ENCODE measurements at regions not wholly inside any gene's neighbourhood (a gene's known extent, or its start where the extent isn't known, plus 50 kb on each side); places are given as distances from the start of the nearest gene placed in this dataset.

- 91% methylated on average over 1 of the region's 1 CpG for WGBS
- no peaks in the 10 kb centered on the region for H3K4me1 ChIP-seq (ENCODE audit: insufficient read depth, low read length)
Measured at GRCh38 chr18:66346833-66347588, 256.9 kb downstream of the CDH19 start.

GRCh38 chr18:66344227-66344626, 259.7 kb downstream of the CDH19 start:
- H3K4me1 ChIP-seq (ENCODE audit: insufficient read depth, low read length), result no peaks in the 10 kb centered on the region
- no peak overlapping the region for H3K9ac ChIP-seq (ENCODE audit: low read depth, low read length)
- H3K27ac ChIP-seq (ENCODE audit: low read depth, low read length), result no peak overlapping the region
- no peaks in the 10 kb centered on the region for H3K36me3 ChIP-seq (ENCODE audit: insufficient read depth, low read length)
- H3K9me3 ChIP-seq (ENCODE audit: insufficient read depth, low read depth, low read length), result no peaks in the 10 kb centered on the region
- 94% methylated on average over 2 of the region's 2 CpGs for WGBS
- no peak overlapping the region for H3K4me3 ChIP-seq (ENCODE audit: low read length)
- H3K27me3 ChIP-seq (ENCODE audit: insufficient read depth, low read length), result no peaks in the 10 kb centered on the region

More at GRCh38 chr18:66346833-66347588, 256.9 kb downstream of the CDH19 start:
- Histone ChIP-seq H3K27me3 (ENCODE audit: insufficient read depth, low read length) (no peaks in the 10 kb centered on the region), H3K9ac (ENCODE audit: low read depth, low read length) (no peak overlapping the region), H3K36me3 (ENCODE audit: insufficient read depth, low read length) (no peaks in the 10 kb centered on the region), H3K9me3 (ENCODE audit: insufficient read depth, low read depth, low read length) (no peaks in the 10 kb centered on the region), H3K27ac (ENCODE audit: low read depth, low read length) (no peak overlapping the region), H3K4me3 (ENCODE audit: low read length) (no peak overlapping the region)

- H3K4me1 ChIP-seq (ENCODE audit: insufficient read depth, low read length), result no peaks in the 10 kb centered on the region
- H3K27ac ChIP-seq (ENCODE audit: low read depth, low read length), result no peak overlapping the region
- no peaks in the 10 kb centered on the region for H3K36me3 ChIP-seq (ENCODE audit: insufficient read depth, low read length)
- H3K27me3 ChIP-seq (ENCODE audit: insufficient read depth, low read length), result no peaks in the 10 kb centered on the region
- no peaks in the 10 kb centered on the region for H3K9me3 ChIP-seq (ENCODE audit: insufficient read depth, low read depth, low read length)
- no peak overlapping the region for H3K9ac ChIP-seq (ENCODE audit: low read depth, low read length)
- no peak overlapping the region for H3K4me3 ChIP-seq (ENCODE audit: low read length)
Measured at GRCh38 chr18:66342577-66342976, 261.3 kb downstream of the CDH19 start.

- Histone ChIP-seq H3K9ac (ENCODE audit: low read depth, low read length) (no peak overlapping the region), H3K4me3 (ENCODE audit: low read length) (no peak overlapping the region), H3K27me3 (ENCODE audit: insufficient read depth, low read length) (no peaks in the 10 kb centered on the region), H3K27ac (ENCODE audit: low read depth, low read length) (no peak overlapping the region), H3K36me3 (ENCODE audit: insufficient read depth, low read length) (no peaks in the 10 kb centered on the region), H3K4me1 (ENCODE audit: insufficient read depth, low read length) (no peaks in the 10 kb centered on the region), H3K9me3 (ENCODE audit: insufficient read depth, low read depth, low read length) (no peaks in the 10 kb centered on the region)
- WGBS, result no CpG with 5 or more reads among the region's 1 CpG
Measured at GRCh38 chr18:66334534-66334933, 269.4 kb downstream of the CDH19 start.

GRCh38 chr18:66329716-66330115, 274.2 kb downstream of the CDH19 start:
- Histone ChIP-seq H3K9ac (ENCODE audit: low read depth, low read length) (no peak overlapping the region), H3K4me1 (ENCODE audit: insufficient read depth, low read length) (peaks cover 9% of the 10 kb centered on the region), H3K4me3 (ENCODE audit: low read length) (no peak overlapping the region), H3K27me3 (ENCODE audit: insufficient read depth, low read length) (no peaks in the 10 kb centered on the region), H3K27ac (ENCODE audit: low read depth, low read length) (no peak overlapping the region), H3K36me3 (ENCODE audit: insufficient read depth, low read length) (no peaks in the 10 kb centered on the region), H3K9me3 (ENCODE audit: insufficient read depth, low read depth, low read length) (no peaks in the 10 kb centered on the region)
- 88% methylated on average over 1 of the region's 1 CpG for WGBS

- WGBS, result 92% methylated on average over 3 of the region's 4 CpGs
- Histone ChIP-seq H3K4me3 (ENCODE audit: low read length) (no peak overlapping the region), H3K27me3 (ENCODE audit: insufficient read depth, low read length) (no peaks in the 10 kb centered on the region), H3K9me3 (ENCODE audit: insufficient read depth, low read depth, low read length) (no peaks in the 10 kb centered on the region), H3K27ac (ENCODE audit: low read depth, low read length) (peak overlapping the region; percentile 43; the same call in 1 of the 2 replicates), H3K9ac (ENCODE audit: low read depth, low read length) (no peak overlapping the region), H3K36me3 (ENCODE audit: insufficient read depth, low read length) (no peaks in the 10 kb centered on the region), H3K4me1 (ENCODE audit: insufficient read depth, low read length) (peaks cover 9% of the 10 kb centered on the region)
Measured at GRCh38 chr18:66328296-66328878, 275.5 kb downstream of the CDH19 start.

GRCh38 chr18:66325251-66325650, 278.6 kb downstream of the CDH19 start:
- no peaks in the 10 kb centered on the region for H3K27me3 ChIP-seq (ENCODE audit: insufficient read depth, low read length)
- H3K9ac ChIP-seq (ENCODE audit: low read depth, low read length), result no peak overlapping the region
- H3K9me3 ChIP-seq (ENCODE audit: insufficient read depth, low read depth, low read length), result no peaks in the 10 kb centered on the region
- peaks cover 9% of the 10 kb centered on the region for H3K4me1 ChIP-seq (ENCODE audit: insufficient read depth, low read length)
- no peak overlapping the region for H3K27ac ChIP-seq (ENCODE audit: low read depth, low read length)
- 97% methylated on average over 5 of the region's 5 CpGs for WGBS
- no peaks in the 10 kb centered on the region for H3K36me3 ChIP-seq (ENCODE audit: insufficient read depth, low read length)
- no peak overlapping the region for H3K4me3 ChIP-seq (ENCODE audit: low read length)

- Histone ChIP-seq H3K27ac (ENCODE audit: low read depth, low read length) (no peak overlapping the region), H3K4me1 (ENCODE audit: insufficient read depth, low read length) (peaks cover 9% of the 10 kb centered on the region), H3K27me3 (ENCODE audit: insufficient read depth, low read length) (no peaks in the 10 kb centered on the region), H3K36me3 (ENCODE audit: insufficient read depth, low read length) (no peaks in the 10 kb centered on the region), H3K9me3 (ENCODE audit: insufficient read depth, low read depth, low read length) (no peaks in the 10 kb centered on the region), H3K9ac (ENCODE audit: low read depth, low read length) (no peak overlapping the region), H3K4me3 (ENCODE audit: low read length) (no peak overlapping the region)
- 100% methylated on average over 2 of the region's 2 CpGs for WGBS
Measured at GRCh38 chr18:66324616-66325015, 279.3 kb downstream of the CDH19 start.

GRCh38 chr18:66317243-66318090, 286.4 kb downstream of the CDH19 start:
- H3K27me3 ChIP-seq (ENCODE audit: insufficient read depth, low read length), result no peaks in the 10 kb centered on the region
- H3K9me3 ChIP-seq (ENCODE audit: insufficient read depth, low read depth, low read length), result no peaks in the 10 kb centered on the region
- peak overlapping the region; percentile 43; the same call in 1 of the 2 replicates for H3K27ac ChIP-seq (ENCODE audit: low read depth, low read length)
- 60% methylated on average over 1 of the region's 1 CpG for WGBS
- H3K9ac ChIP-seq (ENCODE audit: low read depth, low read length), result no peak overlapping the region
- peaks cover 19% of the 10 kb centered on the region for H3K4me1 ChIP-seq (ENCODE audit: insufficient read depth, low read length)
- H3K4me3 ChIP-seq (ENCODE audit: low read length), result no peak overlapping the region
- H3K36me3 ChIP-seq (ENCODE audit: insufficient read depth, low read length), result no peaks in the 10 kb centered on the region

GRCh38 chr18:66316701-66317100, 287.2 kb downstream of the CDH19 start:
- Histone ChIP-seq H3K9me3 (ENCODE audit: insufficient read depth, low read depth, low read length) (no peaks in the 10 kb centered on the region), H3K27me3 (ENCODE audit: insufficient read depth, low read length) (no peaks in the 10 kb centered on the region), H3K27ac (ENCODE audit: low read depth, low read length) (peak overlapping the region; percentile 43; the same call in 1 of the 2 replicates), H3K4me1 (ENCODE audit: insufficient read depth, low read length) (peaks cover 19% of the 10 kb centered on the region), H3K9ac (ENCODE audit: low read depth, low read length) (no peak overlapping the region), H3K36me3 (ENCODE audit: insufficient read depth, low read length) (no peaks in the 10 kb centered on the region), H3K4me3 (ENCODE audit: low read length) (no peak overlapping the region)
- WGBS, result 87% methylated on average over 4 of the region's 4 CpGs

GRCh38 chr18:66300141-66300540, 303.7 kb downstream of the CDH19 start:
- Histone ChIP-seq H3K9ac (ENCODE audit: low read depth, low read length) (no peak overlapping the region), H3K27ac (ENCODE audit: low read depth, low read length) (no peak overlapping the region), H3K4me3 (ENCODE audit: low read length) (no peak overlapping the region), H3K27me3 (ENCODE audit: insufficient read depth, low read length) (no peaks in the 10 kb centered on the region), H3K9me3 (ENCODE audit: insufficient read depth, low read depth, low read length) (no peaks in the 10 kb centered on the region), H3K36me3 (ENCODE audit: insufficient read depth, low read length) (no peaks in the 10 kb centered on the region), H3K4me1 (ENCODE audit: insufficient read depth, low read length) (no peaks in the 10 kb centered on the region)
- WGBS, result 91% methylated on average over 4 of the region's 5 CpGs
